PFSK-1 (cell line): ENCODE measurements at regions not wholly inside any gene's neighbourhood (a gene's known extent, or its start where the extent isn't known, plus 50 kb on each side); places are given as distances from the start of the nearest gene placed in this dataset.

Experiments
- POLR2AphosphoS5 ChIP-seq: IDR thresholded peaks from 2 replicates; pipeline ENCODE4 v1.6.1; 2012; ENCODE audit warnings: low read depth, mild to moderate bottlenecking, control low read depth, low read length, moderate library complexity
- TAF1 ChIP-seq: IDR thresholded peaks from 2 replicates; pipeline ENCODE4 v1.6.1; 2012; ENCODE audit warnings: low read length, control low read depth, borderline replicate concordance; ENCODE audit not compliant: insufficient read depth

- TF ChIP-seq POLR2AphosphoS5 (no peak), TAF1 (no peak)
These were observed 75.6 kb upstream of the CCDC150 start for GRCh38 chr2:196563876-196564275.
